ENCODE measurements at regions not wholly inside any gene's neighbourhood (a gene's known extent, or its start where the extent isn't known, plus 50 kb on each side); places are given as distances from the start of the nearest gene placed in this dataset.

- TF ChIP-seq, protein P1, sequence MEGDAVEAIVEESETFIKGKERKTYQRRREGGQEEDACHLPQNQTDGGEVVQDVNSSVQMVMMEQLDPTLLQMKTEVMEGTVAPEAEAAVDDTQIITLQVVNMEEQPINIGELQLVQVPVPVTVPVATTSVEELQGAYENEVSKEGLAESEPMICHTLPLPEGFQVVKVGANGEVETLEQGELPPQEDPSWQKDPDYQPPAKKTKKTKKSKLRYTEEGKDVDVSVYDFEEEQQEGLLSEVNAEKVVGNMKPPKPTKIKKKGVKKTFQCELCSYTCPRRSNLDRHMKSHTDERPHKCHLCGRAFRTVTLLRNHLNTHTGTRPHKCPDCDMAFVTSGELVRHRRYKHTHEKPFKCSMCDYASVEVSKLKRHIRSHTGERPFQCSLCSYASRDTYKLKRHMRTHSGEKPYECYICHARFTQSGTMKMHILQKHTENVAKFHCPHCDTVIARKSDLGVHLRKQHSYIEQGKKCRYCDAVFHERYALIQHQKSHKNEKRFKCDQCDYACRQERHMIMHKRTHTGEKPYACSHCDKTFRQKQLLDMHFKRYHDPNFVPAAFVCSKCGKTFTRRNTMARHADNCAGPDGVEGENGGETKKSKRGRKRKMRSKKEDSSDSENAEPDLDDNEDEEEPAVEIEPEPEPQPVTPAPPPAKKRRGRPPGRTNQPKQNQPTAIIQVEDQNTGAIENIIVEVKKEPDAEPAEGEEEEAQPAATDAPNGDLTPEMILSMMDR (IDR thresholded peaks at IDR 0.05; ENCODE audit: insufficient read depth, low read depth, low read length), result no peak
- TF ChIP-seq EZH2 (IDR thresholded peaks at IDR 0.05; ENCODE audit: insufficient read depth, low read length), result no peak
Observed at GRCh38 chr1:29756085-29756484, 519.8 kb downstream of the PTPRU start.
